Ascending aorta (tissue), 2 donors: ENCODE measurements at regions not wholly inside any gene's neighbourhood (a gene's known extent, or its start where the extent isn't known, plus 50 kb on each side); places are given as distances from the start of the nearest gene placed in this dataset.
"Not testable (repeated sequence)": the region's sequence is repeated elsewhere in the genome, so short reads cannot be mapped to it uniquely, and the experiment has no call there.

Source experiments
- DNase-seq, 2 donors: peaks; one replicate each; pipeline ENCODE4 v3.0.0-alpha.2; 2019; ENCODE audit warnings: low spot score in 2 of 2
- H3K27ac ChIP-seq, 2 donors: fragments of 200-600 bp; sonication (generic); one replicate each; pipeline ENCODE4 v1.5.1; 2016 to 2017; ENCODE audit warnings: mild to moderate bottlenecking in 1 of 2
- H3K27me3 ChIP-seq: fragments of 200-600 bp; sonication (generic); one replicate; pipeline ENCODE4 v1.5.1; 2017
- H3K36me3 ChIP-seq, 2 donors: fragments of 200-600 bp; sonication (generic); one replicate each; pipeline ENCODE4 v1.5.1; 2016
- H3K4me1 ChIP-seq, 2 donors: fragments of 200-600 bp; sonication (generic); one replicate each; pipeline ENCODE4 v1.5.1; 2016 to 2017; ENCODE audit warnings: mild to moderate bottlenecking in 1 of 2
- H3K4me3 ChIP-seq, 2 donors: fragments of 200-600 bp; sonication (generic); one replicate each; pipeline ENCODE4 v1.5.1; 2016 to 2017; ENCODE audit warnings: mild to moderate bottlenecking in 1 of 2
- H3K9me3 ChIP-seq, 2 donors: fragments of 200-600 bp; sonication (generic); one replicate each; pipeline ENCODE4 v1.5.1; 2016
- CTCF ChIP-seq, 3 experiments: fragments of 200-600 bp in 2 of 3; fragments of 450-650 bp in 1 of 3; sonication (generic) in 2 of 3; IDR thresholded peaks; one replicate each; pipeline ENCODE4 v1.5.1; 2016 to 2019; ENCODE audit warnings: antibody characterized with exemption in 3 of 3, mild to moderate bottlenecking in 1 of 3, moderate library complexity in 1 of 3
- intact Hi-C: fragments of 100-400 bp; cut with DNase I; formaldehyde crosslinking; loops from one replicate; pipeline ENCODE4 v1.15.1; 2023

- Histone ChIP-seq H3K4me1 (no peaks in the 10 kb centered on the region), H3K4me3 (no peak overlapping the region), H3K9me3 (no peaks in the 10 kb centered on the region), H3K36me3 (no peaks in the 10 kb centered on the region), H3K27me3 (no peaks in the 10 kb centered on the region), H3K27ac (no peak overlapping the region)
- no peak for DNase-seq
- intact Hi-C loops, result no loop called here
- no peak for TF ChIP-seq CTCF (IDR thresholded peaks at IDR 0.05)
These were observed 86.9 kb upstream of the PRSS3 start for GRCh38 chr9:33708441-33708840.

- Histone ChIP-seq H3K4me1 (no peaks in the 10 kb centered on the region), H3K27ac (no peak overlapping the region), H3K36me3 (no peaks in the 10 kb centered on the region), H3K27me3 (no peaks in the 10 kb centered on the region), H3K4me3 (no peak overlapping the region), H3K9me3 (no peaks in the 10 kb centered on the region)
- intact Hi-C loops, result no loop called here
- DNase-seq, result no peak
- TF ChIP-seq CTCF (IDR thresholded peaks at IDR 0.05), result no peak
These were observed 86.1 kb upstream of the PRSS3 start for GRCh38 chr9:33709269-33709668.

- H3K4me3 ChIP-seq, H3K36me3 ChIP-seq, H3K27ac ChIP-seq, H3K9me3 ChIP-seq, DNase-seq, H3K4me1 ChIP-seq, H3K27me3 ChIP-seq, intact Hi-C loops: not testable (repeated sequence)
These were observed 83.9 kb upstream of the PRSS3 start for GRCh38 chr9:33711418-33711817.

GRCh38 chr9:33714989-33715388, 80.4 kb upstream of the PRSS3 start:
- Histone ChIP-seq H3K9me3 (no peaks in the 10 kb centered on the region), H3K4me3 (no peak overlapping the region), H3K36me3 (no peaks in the 10 kb centered on the region), H3K27me3 (no peaks in the 10 kb centered on the region), H3K27ac (no peak overlapping the region), H3K4me1 (peaks cover 0 to 5% of the 10 kb centered on the region in 2 donors)
- intact Hi-C loops, result no loop called here
- DNase-seq, result no peak
- TF ChIP-seq CTCF (IDR thresholded peaks at IDR 0.05), result no peak

- Histone ChIP-seq H3K27me3 (no peaks in the 10 kb centered on the region), H3K36me3 (no peaks in the 10 kb centered on the region), H3K9me3 (no peaks in the 10 kb centered on the region), H3K4me3 (no peak overlapping the region), H3K4me1 (peaks cover 0 to 5% of the 10 kb centered on the region in 2 donors), H3K27ac (no peak overlapping the region)
- TF ChIP-seq CTCF (IDR thresholded peaks at IDR 0.05), result no peak
- intact Hi-C loops, result no loop called here
- peak; percentile 31 to 64 for DNase-seq
These were observed 76.4 kb upstream of the PRSS3 start for GRCh38 chr9:33718987-33719386.

- Histone ChIP-seq H3K4me3 (no peak overlapping the region), H3K9me3 (no peaks in the 10 kb centered on the region), H3K27ac (no peak overlapping the region), H3K27me3 (no peaks in the 10 kb centered on the region), H3K36me3 (no peaks in the 10 kb centered on the region), H3K4me1 (peaks cover 0 to 5% of the 10 kb centered on the region in 2 donors)
- intact Hi-C loops, result no loop called here
- peak in 2 of 3 experiments; percentile 17 to 31 for TF ChIP-seq CTCF (IDR thresholded peaks at IDR 0.05)
- DNase-seq, result no peak
These were observed 75.6 kb upstream of the PRSS3 start for GRCh38 chr9:33719581-33720374.
